Caco-2 (cell line): ENCODE measurements at regions not wholly inside any gene's neighbourhood (a gene's known extent, or its start where the extent isn't known, plus 50 kb on each side); places are given as distances from the start of the nearest gene placed in this dataset.
A peak's percentile ranks its signal among the peaks of the same experiment; 100 is the strongest.

Experiments used
- BruUV-seq: library from RNA; stranded (reverse); fragments of 400-500 nt; replicated peaks from 2 replicates; lab custom pipeline; 2021; lab: Mats Ljungman, UMichigan
- CTCF ChIA-PET: fragments of 300-600 bp; sonication (Branson Sonifier 250); formaldehyde crosslinking; loops from one replicate; lab custom pipeline; 2022; ENCODE audit warnings: antibody characterized with exemption; lab: Charles Lee
- POLR2A ChIA-PET: fragments of 300-600 bp; sonication (Branson Sonifier 250); formaldehyde crosslinking; loops from one replicate; lab custom pipeline; 2022; ENCODE audit warnings: antibody characterized with exemption; lab: Charles Lee
- DNase-seq, 2 experiments: peaks; one replicate each; pipeline versions ENCODE4 v3.0.0 to v3.0.0-alpha.2; 2020 to 2022
- H3K27me3 ChIP-seq: replicated peaks from 2 replicates; pipeline ENCODE4 v1.6.0; 2011; ENCODE audit warnings: low read length; ENCODE audit not compliant: control insufficient read depth, insufficient read depth
- H3K36me3 ChIP-seq: 2 replicates; pipeline ENCODE4 v1.5.1; 2011; ENCODE audit warnings: low read length; ENCODE audit not compliant: control insufficient read depth, insufficient read depth
- H3K4me1 ChIP-seq: fragments of 250-450 bp; sonication (Bioruptor Pico); 2 replicates; pipeline ENCODE4 v1.5.1; 2020; ENCODE audit warnings: mild to moderate bottlenecking
- H3K4me3 ChIP-seq: 2 replicates; pipeline ENCODE4 v1.5.1; 2011; ENCODE audit warnings: low read depth, mild to moderate bottlenecking, control low read depth, low read length
- H3K9me3 ChIP-seq: fragments of 250-450 bp; sonication (Bioruptor Pico); 2 replicates; pipeline ENCODE4 v1.5.1; 2020; ENCODE audit warnings: mild to moderate bottlenecking, moderate library complexity
- H3K27ac Mint-ChIP-seq: one replicate; pipeline ENCODE4 v1.8.0; 2022; ENCODE audit warnings: mixed read lengths; ENCODE audit not compliant: unreplicated experiment
- H3K27me3 Mint-ChIP-seq: one replicate; pipeline ENCODE4 v1.8.0; 2022; ENCODE audit warnings: mixed read lengths; ENCODE audit not compliant: insufficient read depth, unreplicated experiment
- H3K36me3 Mint-ChIP-seq: one replicate; pipeline ENCODE4 v1.8.0; 2022; ENCODE audit warnings: mild to moderate bottlenecking, mixed read lengths; ENCODE audit not compliant: insufficient read depth, unreplicated experiment
- H3K4me1 Mint-ChIP-seq: one replicate; pipeline ENCODE4 v1.8.0; 2022; ENCODE audit warnings: low read depth, mixed read lengths; ENCODE audit not compliant: unreplicated experiment
- H3K4me3 Mint-ChIP-seq: one replicate; pipeline ENCODE4 v1.8.0; 2022; ENCODE audit warnings: mild to moderate bottlenecking, moderate library complexity, mixed read lengths; ENCODE audit not compliant: unreplicated experiment
- H3K9me3 Mint-ChIP-seq: one replicate; pipeline ENCODE4 v1.8.0; 2022; ENCODE audit warnings: mixed read lengths; ENCODE audit not compliant: unreplicated experiment
- intact Hi-C: fragments of 100-400 bp; cut with micrococcal nuclease; formaldehyde crosslinking; loops from one replicate; pipeline ENCODE4 v1.10.0; 2022; ENCODE audit not compliant: unreplicated experiment
- TF ChIP-seq, protein P1 (sequence below), 2 experiments: fragments of 200-600 bp in 1 of 2; IDR thresholded peaks; 1 replicate in 1 of 2; 2 replicates in 1 of 2; pipeline versions ENCODE4 v1.5.1 to v1.8.0; 2011 to 2022; ENCODE audit warnings: antibody characterized with exemption in 1 of 2, control low read depth in 1 of 2, inconsistent platforms in 1 of 2, low read depth in 1 of 2, low read length in 1 of 2, mild to moderate bottlenecking in 1 of 2, moderate library complexity in 1 of 2; ENCODE audit not compliant: insufficient read depth in 1 of 2, severe bottlenecking in 1 of 2, unreplicated experiment in 1 of 2

DNA sequence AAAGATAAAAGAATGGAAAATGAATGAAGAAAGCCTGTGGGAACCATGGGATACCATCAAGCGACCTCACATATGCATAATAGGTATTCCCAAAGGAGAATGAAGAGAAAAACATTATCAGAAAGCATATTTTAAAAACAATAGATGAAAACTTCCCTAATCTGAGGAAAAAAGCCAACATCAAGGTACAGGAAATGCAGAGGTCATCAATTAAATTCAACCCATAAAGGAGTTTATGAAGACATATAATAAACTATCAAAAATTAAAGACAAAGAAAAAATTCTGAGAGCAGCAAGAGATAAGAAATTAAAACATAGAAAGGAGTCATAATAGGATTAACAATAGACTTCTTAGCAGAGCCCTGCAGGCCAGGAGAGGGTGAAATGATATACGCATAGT lies 397.5 kb downstream of the GPM6A start:
- peaks cover 7% of the 10 kb centered on the region for H3K4me1 Mint-ChIP-seq
- BruUV-seq = no TSS peak
- no peaks in the 10 kb centered on the region for H3K27me3 Mint-ChIP-seq
- Histone ChIP-seq H3K4me1 (no peaks in the 10 kb centered on the region), H3K9me3 (no peaks in the 10 kb centered on the region), H3K36me3 (no peaks in the 10 kb centered on the region), H3K27me3 (no peaks in the 10 kb centered on the region), H3K4me3 (no peak overlapping the region)
- peaks cover 22% of the 10 kb centered on the region for H3K9me3 Mint-ChIP-seq
- POLR2A ChIA-PET = no interaction called here
- H3K27ac Mint-ChIP-seq = no peak overlapping the region
- TF ChIP-seq, protein P1, sequence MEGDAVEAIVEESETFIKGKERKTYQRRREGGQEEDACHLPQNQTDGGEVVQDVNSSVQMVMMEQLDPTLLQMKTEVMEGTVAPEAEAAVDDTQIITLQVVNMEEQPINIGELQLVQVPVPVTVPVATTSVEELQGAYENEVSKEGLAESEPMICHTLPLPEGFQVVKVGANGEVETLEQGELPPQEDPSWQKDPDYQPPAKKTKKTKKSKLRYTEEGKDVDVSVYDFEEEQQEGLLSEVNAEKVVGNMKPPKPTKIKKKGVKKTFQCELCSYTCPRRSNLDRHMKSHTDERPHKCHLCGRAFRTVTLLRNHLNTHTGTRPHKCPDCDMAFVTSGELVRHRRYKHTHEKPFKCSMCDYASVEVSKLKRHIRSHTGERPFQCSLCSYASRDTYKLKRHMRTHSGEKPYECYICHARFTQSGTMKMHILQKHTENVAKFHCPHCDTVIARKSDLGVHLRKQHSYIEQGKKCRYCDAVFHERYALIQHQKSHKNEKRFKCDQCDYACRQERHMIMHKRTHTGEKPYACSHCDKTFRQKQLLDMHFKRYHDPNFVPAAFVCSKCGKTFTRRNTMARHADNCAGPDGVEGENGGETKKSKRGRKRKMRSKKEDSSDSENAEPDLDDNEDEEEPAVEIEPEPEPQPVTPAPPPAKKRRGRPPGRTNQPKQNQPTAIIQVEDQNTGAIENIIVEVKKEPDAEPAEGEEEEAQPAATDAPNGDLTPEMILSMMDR (IDR thresholded peaks at IDR 0.05; ENCODE audit: insufficient read depth in 1 of 2, low read depth in 1 of 2, low read length in 1 of 2, severe bottlenecking in 1 of 2, unreplicated experiment in 1 of 2) = no peak
- intact Hi-C loops = no loop called here
- no peak for DNase-seq
- no peak overlapping the region for H3K4me3 Mint-ChIP-seq
- H3K36me3 Mint-ChIP-seq = no peaks in the 10 kb centered on the region
- CTCF ChIA-PET = no interaction called here

GRCh38 chr4:175418516-175418915 lies 393.5 kb downstream of the GPM6A start:
- H3K27me3 ChIP-seq = no peaks in the 10 kb centered on the region
- ChIA-PET CTCF (no interaction called here), POLR2A (no interaction called here)
- no peak overlapping the region for H3K4me3 ChIP-seq
- BruUV-seq = no TSS peak
- H3K36me3 ChIP-seq = no peaks in the 10 kb centered on the region
- H3K9me3 ChIP-seq = no peaks in the 10 kb centered on the region
- Mint-ChIP-seq H3K36me3 (no peaks in the 10 kb centered on the region), H3K27ac (peak overlapping the region; percentile 76), H3K27me3 (no peaks in the 10 kb centered on the region), H3K9me3 (peaks cover 22% of the 10 kb centered on the region), H3K4me1 (peaks cover 7% of the 10 kb centered on the region), H3K4me3 (no peak overlapping the region)
- DNase-seq = no peak
- peaks cover 5% of the 10 kb centered on the region; the same call in 1 of the 2 replicates for H3K4me1 ChIP-seq
- TF ChIP-seq, protein P1 (IDR thresholded peaks at IDR 0.05; ENCODE audit: insufficient read depth in 1 of 2, low read depth in 1 of 2, low read length in 1 of 2, severe bottlenecking in 1 of 2, unreplicated experiment in 1 of 2) = no peak
- intact Hi-C loops = no loop called here

DNA sequence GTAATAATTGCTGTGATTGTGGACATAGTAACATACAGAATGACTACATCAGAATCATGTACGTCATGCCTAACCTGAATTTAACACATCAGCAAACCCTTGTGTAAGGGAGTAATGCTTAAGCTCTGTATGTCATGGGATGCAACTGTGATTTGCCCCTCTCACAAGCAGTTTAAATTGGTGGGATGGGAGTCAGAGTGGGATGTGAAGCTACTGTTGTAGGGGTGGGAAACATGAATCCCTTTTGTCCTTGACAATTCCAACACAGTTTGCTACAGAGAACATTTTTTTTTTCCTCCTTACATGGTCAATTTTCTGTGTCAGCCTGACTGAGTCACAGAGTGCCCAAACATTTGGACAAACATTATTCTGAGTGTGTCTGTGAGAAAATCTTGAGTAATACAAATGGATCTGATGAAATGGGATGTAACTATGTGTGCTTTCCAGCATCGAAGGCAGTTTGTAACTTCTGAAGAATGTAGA lies 392.8 kb downstream of the GPM6A start:
- no peaks in the 10 kb centered on the region for H3K27me3 Mint-ChIP-seq
- intact Hi-C loops = loop anchor here (1.0 kb wide), 1 partner anchor 24 kb away; no protein-coding TSS in a partner anchor
- ChIA-PET POLR2A (no interaction called here), CTCF (no interaction called here)
- peaks cover 7% of the 10 kb centered on the region for H3K4me1 Mint-ChIP-seq
- peak in 1 of 2 experiments; percentile 29 for DNase-seq
- no peaks in the 10 kb centered on the region for H3K27me3 ChIP-seq
- no TSS peak for BruUV-seq
- H3K9me3 ChIP-seq = no peaks in the 10 kb centered on the region
- no peaks in the 10 kb centered on the region for H3K36me3 Mint-ChIP-seq
- TF ChIP-seq, protein P1 (IDR thresholded peaks at IDR 0.05; ENCODE audit: insufficient read depth in 1 of 2, low read depth in 1 of 2, low read length in 1 of 2, severe bottlenecking in 1 of 2, unreplicated experiment in 1 of 2) = no peak
- H3K4me3 Mint-ChIP-seq = no peak overlapping the region
- peaks cover 18% of the 10 kb centered on the region for H3K9me3 Mint-ChIP-seq
- no peaks in the 10 kb centered on the region for H3K36me3 ChIP-seq
- peaks cover 5% of the 10 kb centered on the region; the same call in 1 of the 2 replicates for H3K4me1 ChIP-seq
- H3K27ac Mint-ChIP-seq = peak overlapping the region; percentile 76
- H3K4me3 ChIP-seq = no peak overlapping the region
